Fibroblast of villous mesenchyme (primary cell): ENCODE measurements at regions not wholly inside any gene's neighbourhood (a gene's known extent, or its start where the extent isn't known, plus 50 kb on each side); places are given as distances from the start of the nearest gene placed in this dataset.
A peak's percentile ranks its signal among the peaks of the same experiment; 100 is the strongest.

Source experiments
- DNase-seq: peaks from one replicate; pipeline ENCODE4 v3.0.0-alpha.2; 2010; ENCODE audit warnings: low read depth
- H3K4me3 ChIP-seq: 2 replicates; pipeline ENCODE4 v1.5.1; 2011; ENCODE audit warnings: low read depth, mild to moderate bottlenecking, low read length
- TF ChIP-seq, protein P1 (sequence below): IDR thresholded peaks from 2 replicates; pipeline ENCODE4 v1.5.1; 2012; ENCODE audit warnings: low read depth, mild to moderate bottlenecking, low read length; ENCODE audit not compliant: insufficient read depth

DNA sequence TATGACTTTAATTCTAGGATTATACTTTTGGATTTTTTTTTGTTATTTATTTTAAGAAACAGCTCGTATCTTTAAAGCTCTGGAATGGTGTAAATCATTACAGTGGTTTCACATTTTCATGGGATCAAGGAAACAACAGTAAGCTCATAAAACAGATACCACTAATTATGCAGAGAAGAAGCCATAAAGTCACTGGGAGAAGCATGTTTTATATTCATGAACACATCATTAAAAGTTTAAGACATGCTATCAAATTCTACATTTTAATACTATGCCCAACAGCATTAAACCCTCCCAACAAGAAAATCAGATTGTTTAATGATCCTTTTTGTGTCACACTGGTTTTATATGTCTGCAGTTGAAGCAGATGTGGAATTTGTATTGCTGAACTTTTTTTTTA, 149.9 kb downstream of the FBXO8 start:
- DNase-seq = peak; percentile 87
- TF ChIP-seq, protein P1, sequence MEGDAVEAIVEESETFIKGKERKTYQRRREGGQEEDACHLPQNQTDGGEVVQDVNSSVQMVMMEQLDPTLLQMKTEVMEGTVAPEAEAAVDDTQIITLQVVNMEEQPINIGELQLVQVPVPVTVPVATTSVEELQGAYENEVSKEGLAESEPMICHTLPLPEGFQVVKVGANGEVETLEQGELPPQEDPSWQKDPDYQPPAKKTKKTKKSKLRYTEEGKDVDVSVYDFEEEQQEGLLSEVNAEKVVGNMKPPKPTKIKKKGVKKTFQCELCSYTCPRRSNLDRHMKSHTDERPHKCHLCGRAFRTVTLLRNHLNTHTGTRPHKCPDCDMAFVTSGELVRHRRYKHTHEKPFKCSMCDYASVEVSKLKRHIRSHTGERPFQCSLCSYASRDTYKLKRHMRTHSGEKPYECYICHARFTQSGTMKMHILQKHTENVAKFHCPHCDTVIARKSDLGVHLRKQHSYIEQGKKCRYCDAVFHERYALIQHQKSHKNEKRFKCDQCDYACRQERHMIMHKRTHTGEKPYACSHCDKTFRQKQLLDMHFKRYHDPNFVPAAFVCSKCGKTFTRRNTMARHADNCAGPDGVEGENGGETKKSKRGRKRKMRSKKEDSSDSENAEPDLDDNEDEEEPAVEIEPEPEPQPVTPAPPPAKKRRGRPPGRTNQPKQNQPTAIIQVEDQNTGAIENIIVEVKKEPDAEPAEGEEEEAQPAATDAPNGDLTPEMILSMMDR = no peak

DNA sequence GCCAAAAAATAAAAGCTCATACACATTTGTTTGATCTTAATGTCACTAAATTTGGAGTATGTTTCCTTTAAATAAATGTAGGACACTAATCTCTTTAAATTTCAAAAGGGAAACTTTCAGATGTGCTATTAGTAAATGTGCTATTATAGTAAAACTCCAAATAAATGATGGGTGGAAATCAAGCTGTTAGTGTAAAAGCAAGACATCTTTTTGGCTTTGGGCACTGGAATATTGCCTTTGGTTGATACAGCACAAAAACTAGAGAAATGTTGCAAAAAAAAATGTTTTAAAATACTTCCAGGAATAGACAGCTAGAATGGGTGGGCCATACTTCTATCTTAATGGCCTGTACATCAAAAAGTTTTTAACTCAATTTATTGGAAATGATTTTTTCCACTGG, 151.6 kb downstream of the FBXO8 start:
- TF ChIP-seq, protein P1 = no peak
- H3K4me3 ChIP-seq = no peak overlapping the region

More for the DNA sequence above, 149.9 kb downstream of the FBXO8 start:
- H3K4me3 ChIP-seq = no peak overlapping the region

DNA sequence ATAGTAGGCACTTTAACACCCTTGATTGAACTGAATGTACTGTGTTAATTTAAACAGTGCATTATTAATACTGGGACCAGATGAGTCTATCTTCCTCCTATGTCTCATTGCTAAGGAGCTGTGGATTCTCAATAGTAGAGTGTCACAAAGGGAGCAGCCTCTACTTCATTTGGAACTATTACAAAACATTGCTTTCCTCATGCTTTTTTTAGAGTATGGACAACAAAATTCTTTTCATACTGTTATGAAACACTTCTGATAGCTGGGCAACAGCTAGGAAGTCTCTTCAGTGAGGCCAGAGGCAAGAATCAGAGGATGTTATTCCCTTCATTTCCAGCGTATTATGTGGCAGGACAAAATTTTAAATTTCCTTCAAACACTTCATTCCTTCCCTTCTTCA, 160.8 kb downstream of the FBXO8 start:
- TF ChIP-seq, protein P1 = no peak
- H3K4me3 ChIP-seq = no peak overlapping the region
- peak; percentile 78 for DNase-seq

More for the DNA sequence above, 151.6 kb downstream of the FBXO8 start:
- no peak for DNase-seq

DNA sequence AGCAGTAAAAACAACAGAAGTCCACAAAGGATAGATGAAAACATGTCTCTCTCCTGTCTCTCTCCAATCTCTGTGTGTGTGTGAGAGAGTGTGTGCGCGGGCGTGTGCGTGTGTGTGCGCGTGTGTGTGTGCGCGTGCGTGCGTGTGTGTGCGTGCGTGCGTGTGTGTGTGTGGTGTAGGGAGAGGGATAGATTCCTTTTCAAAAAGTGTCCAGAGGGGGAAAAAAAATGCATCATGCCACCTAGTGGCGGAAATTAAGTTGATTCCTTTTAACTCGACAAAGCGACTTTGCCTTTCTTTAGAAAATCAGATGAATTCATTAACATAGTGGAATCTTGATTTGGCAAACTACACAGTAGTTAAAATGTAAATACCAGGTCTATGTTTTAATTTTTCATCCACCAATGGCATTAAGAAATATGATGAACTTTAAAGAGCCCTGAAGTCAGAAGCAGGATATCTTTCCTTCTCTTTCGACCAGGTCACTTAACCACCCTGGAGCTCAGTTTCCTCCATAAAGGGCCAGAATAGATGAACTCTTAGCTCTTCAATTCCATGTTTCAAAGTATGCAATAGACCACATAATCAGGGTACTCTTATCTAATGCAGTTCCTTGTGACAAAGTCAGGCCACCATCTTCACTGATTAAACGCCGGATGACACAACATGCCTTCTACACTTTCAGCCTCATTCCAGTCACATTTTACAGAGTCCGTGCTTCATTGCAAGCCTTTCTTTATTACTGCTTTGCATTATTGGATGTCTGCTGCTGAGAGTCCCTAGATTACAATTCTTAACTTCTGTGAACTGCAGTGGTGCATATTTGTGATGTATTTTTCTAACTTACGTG, 162.8 kb downstream of the FBXO8 start:
- peak; percentile 81 for DNase-seq
- TF ChIP-seq, protein P1 = peak; percentile 49

DNA sequence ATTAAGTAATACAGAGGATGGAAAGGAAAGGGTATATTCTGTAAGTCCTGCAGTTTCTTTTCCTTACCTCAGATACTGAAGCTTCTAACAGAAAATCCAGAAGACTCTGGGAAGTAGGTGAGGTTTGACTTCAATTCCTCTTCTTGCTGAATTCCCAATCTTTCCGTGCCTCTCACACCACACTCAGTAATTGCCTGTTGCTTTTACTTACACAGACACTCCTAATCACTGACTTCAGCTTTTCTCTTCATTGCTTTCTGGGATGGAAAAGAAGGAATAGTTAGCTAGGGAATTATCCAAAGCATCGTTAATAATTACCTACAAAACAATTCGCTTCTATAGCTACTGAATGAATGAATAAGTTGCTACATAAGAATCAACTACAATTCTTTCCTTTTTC, 163.6 kb downstream of the FBXO8 start:
- DNase-seq = no peak
- TF ChIP-seq, protein P1 = no peak
- peak overlapping the region; percentile 43 for H3K4me3 ChIP-seq

More for the DNA sequence above, 162.8 kb downstream of the FBXO8 start:
- H3K4me3 ChIP-seq = peak overlapping the region; percentile 43

DNA sequence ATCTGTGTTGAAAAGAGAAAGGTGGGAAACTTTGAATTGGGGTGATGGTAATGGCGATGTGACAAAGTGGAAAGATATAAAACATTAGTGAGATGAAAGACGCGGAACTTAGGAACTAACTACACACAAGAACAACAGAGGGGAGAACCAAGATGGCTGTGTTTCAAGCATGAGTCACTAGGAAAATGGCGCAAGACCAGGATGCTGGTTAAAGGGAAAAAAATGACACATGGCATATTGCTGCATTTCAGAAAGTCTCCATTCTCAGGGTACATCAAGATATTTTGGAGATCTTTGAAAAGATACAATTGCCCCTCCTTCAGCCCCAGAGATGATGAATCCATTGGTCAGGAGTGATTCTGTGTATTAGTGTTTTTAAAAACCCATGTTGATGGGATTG, 164.4 kb downstream of the FBXO8 start:
- TF ChIP-seq, protein P1 = no peak
- peak; percentile 80 for DNase-seq
- no peak overlapping the region for H3K4me3 ChIP-seq

DNA sequence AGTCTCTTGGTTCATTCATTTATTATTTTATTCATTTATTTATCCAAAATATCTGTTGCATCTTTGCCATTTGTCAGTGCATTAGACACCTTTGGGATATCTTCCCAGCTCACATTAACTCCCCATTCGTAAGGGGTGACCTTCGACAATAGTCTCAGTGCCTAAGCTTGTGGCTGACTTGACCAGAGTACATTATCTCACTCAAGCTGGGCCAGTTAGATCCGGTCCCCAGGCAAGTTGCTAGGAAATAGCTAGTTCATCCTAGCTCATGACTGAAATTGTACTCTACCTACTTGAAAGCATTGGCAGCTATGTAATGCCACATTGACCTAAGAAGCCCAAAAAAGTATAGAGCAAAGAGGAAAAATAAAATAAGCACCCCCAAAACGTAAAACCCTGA, 165.3 kb downstream of the FBXO8 start:
- TF ChIP-seq, protein P1 = no peak
- DNase-seq = no peak
- H3K4me3 ChIP-seq = no peak overlapping the region
